B cell (primary cell): ENCODE measurements at regions not wholly inside any gene's neighbourhood (a gene's known extent, or its start where the extent isn't known, plus 50 kb on each side); places are given as distances from the start of the nearest gene placed in this dataset.

Experiments used
- CTCF ChIP-seq: fragments of 200-600 bp; IDR thresholded peaks from one replicate; pipeline ENCODE4 v1.8.0; 2022; ENCODE audit warnings: antibody characterized with exemption, mild to moderate bottlenecking
- EZH2 ChIP-seq: IDR thresholded peaks from 2 replicates; pipeline ENCODE4 v1.6.1; 2012; ENCODE audit warnings: borderline replicate concordance, low read depth, mild to moderate bottlenecking, moderate library complexity, low read length; ENCODE audit not compliant: insufficient read depth, poor library complexity, severe bottlenecking

- no peak for TF ChIP-seq CTCF
- no peak for TF ChIP-seq EZH2
Measured at GRCh38 chr5:5800801-5801761, 378.6 kb downstream of the ICE1 start.
